ENCODE measurements at regions not wholly inside any gene's neighbourhood (a gene's known extent, or its start where the extent isn't known, plus 50 kb on each side); places are given as distances from the start of the nearest gene placed in this dataset.

DNA sequence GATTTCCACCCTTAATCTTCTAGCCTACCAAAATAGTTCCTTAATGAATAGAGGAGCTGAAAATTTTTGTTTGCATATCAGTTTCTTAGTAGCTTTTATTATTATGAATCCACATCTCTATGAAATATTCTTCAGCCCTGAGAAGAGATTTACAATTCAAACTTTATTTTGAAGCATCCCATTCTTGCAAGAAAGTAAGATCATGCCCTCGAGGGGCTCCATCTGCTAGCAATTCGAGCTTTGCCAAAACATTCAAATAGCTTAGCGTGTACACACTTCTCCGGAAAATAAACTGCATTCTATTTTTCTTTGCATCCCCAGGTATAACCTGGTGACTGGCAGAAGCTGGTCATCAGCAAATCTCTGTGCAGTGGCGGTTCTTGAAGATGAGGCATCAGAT is 370.7 kb downstream of the MTRR start:
- TF ChIP-seq, protein P1, sequence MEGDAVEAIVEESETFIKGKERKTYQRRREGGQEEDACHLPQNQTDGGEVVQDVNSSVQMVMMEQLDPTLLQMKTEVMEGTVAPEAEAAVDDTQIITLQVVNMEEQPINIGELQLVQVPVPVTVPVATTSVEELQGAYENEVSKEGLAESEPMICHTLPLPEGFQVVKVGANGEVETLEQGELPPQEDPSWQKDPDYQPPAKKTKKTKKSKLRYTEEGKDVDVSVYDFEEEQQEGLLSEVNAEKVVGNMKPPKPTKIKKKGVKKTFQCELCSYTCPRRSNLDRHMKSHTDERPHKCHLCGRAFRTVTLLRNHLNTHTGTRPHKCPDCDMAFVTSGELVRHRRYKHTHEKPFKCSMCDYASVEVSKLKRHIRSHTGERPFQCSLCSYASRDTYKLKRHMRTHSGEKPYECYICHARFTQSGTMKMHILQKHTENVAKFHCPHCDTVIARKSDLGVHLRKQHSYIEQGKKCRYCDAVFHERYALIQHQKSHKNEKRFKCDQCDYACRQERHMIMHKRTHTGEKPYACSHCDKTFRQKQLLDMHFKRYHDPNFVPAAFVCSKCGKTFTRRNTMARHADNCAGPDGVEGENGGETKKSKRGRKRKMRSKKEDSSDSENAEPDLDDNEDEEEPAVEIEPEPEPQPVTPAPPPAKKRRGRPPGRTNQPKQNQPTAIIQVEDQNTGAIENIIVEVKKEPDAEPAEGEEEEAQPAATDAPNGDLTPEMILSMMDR (IDR thresholded peaks at IDR 0.05) = no peak
- no peak for TF ChIP-seq POLR2A (IDR thresholded peaks at IDR 0.05)
- no peak for TF ChIP-seq POLR2AphosphoS5 (IDR thresholded peaks at IDR 0.05)
